ENCODE measurements at regions not wholly inside any gene's neighbourhood (a gene's known extent, or its start where the extent isn't known, plus 50 kb on each side); places are given as distances from the start of the nearest gene placed in this dataset.
A peak's percentile ranks its signal among the peaks of the same experiment; 100 is the strongest.

DNA sequence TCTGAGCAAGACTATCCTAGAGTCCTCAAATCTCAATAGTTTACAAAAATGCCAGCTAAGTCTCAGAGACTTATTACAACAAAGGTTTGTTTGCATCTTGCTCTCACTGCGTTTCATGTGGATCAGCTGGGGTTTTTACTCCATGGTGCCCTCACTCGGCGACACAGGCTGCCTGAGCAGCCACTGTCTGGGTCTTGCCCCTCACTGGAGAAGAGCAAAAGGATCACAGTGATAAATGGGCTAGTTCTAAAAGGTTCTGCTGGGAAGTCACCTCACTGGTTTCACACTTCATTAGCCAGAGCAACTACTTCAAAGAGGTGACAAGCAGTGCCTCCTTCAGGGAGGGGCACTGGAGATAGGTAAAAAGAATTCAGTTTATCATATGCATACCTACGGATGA, 392.0 kb downstream of the RPL10L start:
- TF ChIP-seq EZH2 (IDR thresholded peaks at IDR 0.05; ENCODE audit: borderline replicate concordance, low read length) = no peak
- TF ChIP-seq, protein P1, sequence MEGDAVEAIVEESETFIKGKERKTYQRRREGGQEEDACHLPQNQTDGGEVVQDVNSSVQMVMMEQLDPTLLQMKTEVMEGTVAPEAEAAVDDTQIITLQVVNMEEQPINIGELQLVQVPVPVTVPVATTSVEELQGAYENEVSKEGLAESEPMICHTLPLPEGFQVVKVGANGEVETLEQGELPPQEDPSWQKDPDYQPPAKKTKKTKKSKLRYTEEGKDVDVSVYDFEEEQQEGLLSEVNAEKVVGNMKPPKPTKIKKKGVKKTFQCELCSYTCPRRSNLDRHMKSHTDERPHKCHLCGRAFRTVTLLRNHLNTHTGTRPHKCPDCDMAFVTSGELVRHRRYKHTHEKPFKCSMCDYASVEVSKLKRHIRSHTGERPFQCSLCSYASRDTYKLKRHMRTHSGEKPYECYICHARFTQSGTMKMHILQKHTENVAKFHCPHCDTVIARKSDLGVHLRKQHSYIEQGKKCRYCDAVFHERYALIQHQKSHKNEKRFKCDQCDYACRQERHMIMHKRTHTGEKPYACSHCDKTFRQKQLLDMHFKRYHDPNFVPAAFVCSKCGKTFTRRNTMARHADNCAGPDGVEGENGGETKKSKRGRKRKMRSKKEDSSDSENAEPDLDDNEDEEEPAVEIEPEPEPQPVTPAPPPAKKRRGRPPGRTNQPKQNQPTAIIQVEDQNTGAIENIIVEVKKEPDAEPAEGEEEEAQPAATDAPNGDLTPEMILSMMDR (IDR thresholded peaks at IDR 0.05; ENCODE audit: low read length) = peak; percentile 34; the same call in 1 of the 2 replicates

All from OCI-LY1 (cell line).